ENCODE measurements at regions not wholly inside any gene's neighbourhood (a gene's known extent, or its start where the extent isn't known, plus 50 kb on each side); places are given as distances from the start of the nearest gene placed in this dataset.

DNA sequence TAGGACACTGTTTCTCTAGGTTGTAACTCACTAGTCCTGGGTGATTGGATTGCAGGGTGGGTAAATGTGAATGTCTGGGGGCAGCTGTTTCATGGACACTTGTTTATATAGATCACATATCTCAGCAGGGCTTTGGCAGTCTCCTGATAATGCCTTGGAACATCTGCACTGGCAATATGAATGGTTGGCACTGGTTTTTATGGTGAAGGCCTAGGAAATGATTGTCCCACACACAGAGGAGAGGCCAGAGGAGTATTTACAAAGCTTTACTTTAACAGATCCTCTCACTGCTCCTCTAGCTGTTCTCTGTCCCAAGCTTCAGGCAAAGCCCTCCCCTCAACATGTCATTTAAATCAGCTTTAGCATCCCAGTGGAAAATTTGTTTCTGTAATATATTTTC is 171.3 kb upstream of the STEAP4 start:
- TF ChIP-seq, protein P1, sequence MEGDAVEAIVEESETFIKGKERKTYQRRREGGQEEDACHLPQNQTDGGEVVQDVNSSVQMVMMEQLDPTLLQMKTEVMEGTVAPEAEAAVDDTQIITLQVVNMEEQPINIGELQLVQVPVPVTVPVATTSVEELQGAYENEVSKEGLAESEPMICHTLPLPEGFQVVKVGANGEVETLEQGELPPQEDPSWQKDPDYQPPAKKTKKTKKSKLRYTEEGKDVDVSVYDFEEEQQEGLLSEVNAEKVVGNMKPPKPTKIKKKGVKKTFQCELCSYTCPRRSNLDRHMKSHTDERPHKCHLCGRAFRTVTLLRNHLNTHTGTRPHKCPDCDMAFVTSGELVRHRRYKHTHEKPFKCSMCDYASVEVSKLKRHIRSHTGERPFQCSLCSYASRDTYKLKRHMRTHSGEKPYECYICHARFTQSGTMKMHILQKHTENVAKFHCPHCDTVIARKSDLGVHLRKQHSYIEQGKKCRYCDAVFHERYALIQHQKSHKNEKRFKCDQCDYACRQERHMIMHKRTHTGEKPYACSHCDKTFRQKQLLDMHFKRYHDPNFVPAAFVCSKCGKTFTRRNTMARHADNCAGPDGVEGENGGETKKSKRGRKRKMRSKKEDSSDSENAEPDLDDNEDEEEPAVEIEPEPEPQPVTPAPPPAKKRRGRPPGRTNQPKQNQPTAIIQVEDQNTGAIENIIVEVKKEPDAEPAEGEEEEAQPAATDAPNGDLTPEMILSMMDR (IDR thresholded peaks at IDR 0.05) = no peak
- TF ChIP-seq POLR2A (IDR thresholded peaks at IDR 0.05) = no peak
